Endothelial cell (in vitro differentiated cells): ENCODE measurements at regions not wholly inside any gene's neighbourhood (a gene's known extent, or its start where the extent isn't known, plus 50 kb on each side); places are given as distances from the start of the nearest gene placed in this dataset.

ENCODE experiments used
- DNase-seq: peaks from one replicate; pipeline ENCODE4 v3.0.0; 2021; ENCODE audit warnings: low spot score
- H3K27ac Mint-ChIP-seq: one replicate; pipeline ENCODE4 v1.8.0; 2021; ENCODE audit warnings: mixed read lengths, inconsistent platforms; ENCODE audit not compliant: unreplicated experiment
- H3K27me3 Mint-ChIP-seq: one replicate; pipeline ENCODE4 v1.8.0; 2021; ENCODE audit warnings: mild to moderate bottlenecking, moderate library complexity, mixed read lengths, inconsistent platforms; ENCODE audit not compliant: unreplicated experiment
- H3K36me3 Mint-ChIP-seq: one replicate; pipeline ENCODE4 v1.8.0; 2021; ENCODE audit warnings: mild to moderate bottlenecking, low read depth, mixed read lengths, inconsistent platforms; ENCODE audit not compliant: unreplicated experiment
- H3K4me1 Mint-ChIP-seq: one replicate; pipeline ENCODE4 v1.8.0; 2021; ENCODE audit warnings: mild to moderate bottlenecking, mixed read lengths, inconsistent platforms; ENCODE audit not compliant: unreplicated experiment
- H3K4me3 Mint-ChIP-seq: one replicate; pipeline ENCODE4 v1.8.0; 2021; ENCODE audit warnings: mild to moderate bottlenecking, mixed read lengths, inconsistent platforms; ENCODE audit not compliant: unreplicated experiment
- H3K9me3 Mint-ChIP-seq: one replicate; pipeline ENCODE4 v1.8.0; 2021; ENCODE audit warnings: mixed read lengths, inconsistent platforms; ENCODE audit not compliant: unreplicated experiment
- CTCF ChIP-seq: fragments of 200-600 bp; sonication (generic); IDR thresholded peaks from one replicate; pipeline ENCODE4 v1.5.0; 2021; ENCODE audit warnings: antibody characterized with exemption; ENCODE audit not compliant: unreplicated experiment

GRCh38 chr4:187190390-187190789 is 466.7 kb upstream of the FAT1 start:
- Mint-ChIP-seq H3K27ac (no peak overlapping the region), H3K9me3 (no peaks in the 10 kb centered on the region), H3K27me3 (peaks cover 3% of the 10 kb centered on the region), H3K4me3 (no peak overlapping the region), H3K36me3 (no peaks in the 10 kb centered on the region), H3K4me1 (peaks cover 3% of the 10 kb centered on the region)
- no peak for DNase-seq
- TF ChIP-seq CTCF, result no peak

- Mint-ChIP-seq H3K4me3 (no peak overlapping the region), H3K36me3 (no peaks in the 10 kb centered on the region), H3K4me1 (peaks cover 3% of the 10 kb centered on the region), H3K27me3 (peaks cover 3% of the 10 kb centered on the region), H3K9me3 (no peaks in the 10 kb centered on the region), H3K27ac (no peak overlapping the region)
- no peak for TF ChIP-seq CTCF
- no peak for DNase-seq
These were observed 468.0 kb upstream of the FAT1 start for GRCh38 chr4:187191676-187192075.

- H3K36me3 Mint-ChIP-seq, result no peaks in the 10 kb centered on the region
- DNase-seq, result no peak
- TF ChIP-seq CTCF, result no peak
- peaks cover 3% of the 10 kb centered on the region for H3K27me3 Mint-ChIP-seq
- H3K4me1 Mint-ChIP-seq, result peaks cover 3% of the 10 kb centered on the region
- H3K27ac Mint-ChIP-seq, result no peak overlapping the region
- H3K9me3 Mint-ChIP-seq, result no peaks in the 10 kb centered on the region
- no peak overlapping the region for H3K4me3 Mint-ChIP-seq
These were observed 468.6 kb upstream of the FAT1 start for GRCh38 chr4:187192266-187192665.

- H3K4me3 Mint-ChIP-seq, result no peak overlapping the region
- H3K36me3 Mint-ChIP-seq, result no peaks in the 10 kb centered on the region
- no peak for TF ChIP-seq CTCF
These were observed 469.5 kb upstream of the FAT1 start for GRCh38 chr4:187193141-187193540.

GRCh38 chr4:187204389-187204918 is 480.8 kb upstream of the FAT1 start:
- no peak for TF ChIP-seq CTCF
- Mint-ChIP-seq H3K27ac (no peak overlapping the region), H3K27me3 (no peaks in the 10 kb centered on the region), H3K4me1 (no peaks in the 10 kb centered on the region), H3K9me3 (peaks cover 4% of the 10 kb centered on the region), H3K4me3 (no peak overlapping the region), H3K36me3 (peaks cover 5% of the 10 kb centered on the region)
- DNase-seq, result no peak

More at GRCh38 chr4:187193141-187193540, 469.5 kb upstream of the FAT1 start:
- DNase-seq, result no peak
- H3K27ac Mint-ChIP-seq, result no peak overlapping the region
- H3K4me1 Mint-ChIP-seq, result peaks cover 3% of the 10 kb centered on the region
- H3K9me3 Mint-ChIP-seq, result no peaks in the 10 kb centered on the region
- H3K27me3 Mint-ChIP-seq, result peaks cover 3% of the 10 kb centered on the region
